HCT116 (cell line): ENCODE measurements at regions not wholly inside any gene's neighbourhood (a gene's known extent, or its start where the extent isn't known, plus 50 kb on each side); places are given as distances from the start of the nearest gene placed in this dataset.

Source experiments
- ATAC-seq: fragments of 200-7000 bp; cut with Tn5 transposase; 2 replicates; pipeline ENCODE4 v1.9.1; 2020; ENCODE audit warnings: mild to moderate bottlenecking, moderate library complexity
- BruUV-seq: library from RNA; stranded (reverse); fragments of 400-500 nt; replicated peaks from 2 replicates; lab custom pipeline; 2021; lab: Mats Ljungman, UMichigan
- CTCF ChIA-PET: fragments of 300-600 bp; sonication (Branson Sonifier 250); formaldehyde crosslinking; loops from one replicate; lab custom pipeline; 2021; ENCODE audit warnings: antibody characterized with exemption; lab: Charles Lee
- POLR2A ChIA-PET: fragments of 300-600, 350-600 bp; sonication (Branson Sonifier 250); formaldehyde crosslinking; loops from one replicate; lab custom pipeline; 2021; ENCODE audit warnings: antibody characterized with exemption; lab: Charles Lee
- RAD21 ChIA-PET, 2 experiments: fragments of 300-600 bp; sonication (Branson Sonifier 250); formaldehyde crosslinking; loops; one replicate each; lab custom pipeline; 2023; ENCODE audit warnings: low total read pairs in 2 of 2; ENCODE audit not compliant: uncharacterized antibody in 2 of 2, unreplicated experiment in 2 of 2, low non-redundant PET in 1 of 2; lab: Charles Lee
- DNase-seq: peaks from one replicate; pipeline ENCODE4 v3.0.0-alpha.2; 2010; ENCODE audit warnings: low read depth, low spot score
- H2AFZ ChIP-seq: fragments of 200-600 bp; shearing (Covaris generic), sonication (generic); 2 replicates; pipeline ENCODE4 v1.6.1; 2017; ENCODE audit warnings: low read depth, mixed run types, mixed read lengths, antibody characterized with exemption, low read length; ENCODE audit not compliant: poor library complexity, severe bottlenecking
- H3K27ac ChIP-seq: 2 replicates; pipeline ENCODE4 v1.5.1; 2012; ENCODE audit warnings: low read depth, low read length
- H3K27me3 ChIP-seq: fragments of 200-600 bp; sonication (generic); 2 replicates; pipeline ENCODE4 v1.6.1; 2016; ENCODE audit warnings: mixed run types, low read length, mixed read lengths; ENCODE audit not compliant: insufficient read depth
- H3K36me3 ChIP-seq, 2 experiments: fragments of 200-500 bp in 1 of 2; fragments of 200-600 bp in 1 of 2; sonication (Bioruptor generic) in 1 of 2; sonication (generic) in 1 of 2; 2 replicates each; pipeline versions ENCODE4 v1.5.1 to v1.6.1; 2014 to 2016; ENCODE audit warnings: low read length in 2 of 2, inconsistent platforms in 1 of 2, mixed read lengths in 1 of 2, mixed run types in 1 of 2; ENCODE audit not compliant: insufficient read depth in 2 of 2, control insufficient read depth in 1 of 2
- H3K4me1 ChIP-seq, 2 experiments: fragments of 200-600 bp in 1 of 2; sonication (generic) in 1 of 2; 2 replicates each; pipeline versions ENCODE4 v1.5.1 to v1.6.1; 2012 to 2017; ENCODE audit warnings: low read length in 2 of 2, inconsistent platforms in 1 of 2, mild to moderate bottlenecking in 1 of 2, mixed read lengths in 1 of 2, mixed run types in 1 of 2, moderate library complexity in 1 of 2; ENCODE audit not compliant: insufficient read depth in 2 of 2, control insufficient read depth in 1 of 2
- H3K4me2 ChIP-seq: fragments of 200-600 bp; sonication (generic); 2 replicates; pipeline ENCODE4 v1.6.1; 2017; ENCODE audit warnings: mixed run types, low read length, mixed read lengths
- H3K4me3 ChIP-seq, 2 experiments: fragments of 200-600 bp in 1 of 2; sonication (generic) in 1 of 2; replicated peaks in 1 of 2; 2 replicates each; pipeline ENCODE4 v1.5.1; 2011 to 2016; ENCODE audit warnings: low read length in 2 of 2, control low read depth in 1 of 2, low read depth in 1 of 2, mild to moderate bottlenecking in 1 of 2, mixed read lengths in 1 of 2, mixed run types in 1 of 2
- H3K79me2 ChIP-seq: fragments of 200-600 bp; sonication (generic); 2 replicates; pipeline ENCODE4 v1.6.1; 2017; ENCODE audit warnings: mild to moderate bottlenecking, mixed run types, low read length, moderate library complexity, mixed read lengths; ENCODE audit not compliant: insufficient read depth
- H3K9ac ChIP-seq: fragments of 200-600 bp; sonication (generic); 2 replicates; pipeline ENCODE4 v1.6.1; 2016; ENCODE audit warnings: low read length, mixed read lengths
- H3K9me2 ChIP-seq: fragments of 200-600 bp; sonication (generic), shearing (Covaris generic); 2 replicates; pipeline ENCODE4 v1.6.1; 2017; ENCODE audit warnings: mixed run types, mild to moderate bottlenecking, moderate library complexity; ENCODE audit not compliant: insufficient read depth
- H3K9me3 ChIP-seq, 2 experiments: fragments of 200-500 bp in 1 of 2; fragments of 200-600 bp in 1 of 2; sonication (Bioruptor generic) in 1 of 2; sonication (generic) in 1 of 2; 2 replicates each; pipeline ENCODE4 v1.6.1; 2014 to 2017; ENCODE audit warnings: low read length in 2 of 2, mixed read lengths in 2 of 2, inconsistent platforms in 1 of 2, low read depth in 1 of 2, mild to moderate bottlenecking in 1 of 2, mixed run types in 1 of 2, moderate library complexity in 1 of 2; ENCODE audit not compliant: control insufficient read depth in 1 of 2, insufficient read depth in 1 of 2
- H4K20me1 ChIP-seq: fragments of 200-600 bp; sonication (generic), shearing (Covaris generic); 2 replicates; pipeline ENCODE4 v1.6.1; 2017; ENCODE audit warnings: mixed run types, mild to moderate bottlenecking, moderate library complexity; ENCODE audit not compliant: insufficient read depth
- ATF3 ChIP-seq: IDR thresholded peaks from 2 replicates; pipeline ENCODE4 v1.6.1; 2012
- CBX3 ChIP-seq: IDR thresholded peaks from 2 replicates; pipeline ENCODE4 v1.6.1; 2012; ENCODE audit warnings: low read depth
- CTCF ChIP-seq, 3 experiments: fragments of 200-600 bp in 1 of 3; sonication (generic) in 1 of 3; IDR thresholded peaks in 2 of 3; conservative IDR thresholded peaks in 1 of 3; 2 replicates each; pipeline ENCODE4 v1.5.1; 2012 to 2017; ENCODE audit warnings: low read depth in 2 of 3, low read length in 2 of 3, antibody characterized with exemption in 1 of 3, borderline replicate concordance in 1 of 3, control low read depth in 1 of 3, mild to moderate bottlenecking in 1 of 3, mixed read lengths in 1 of 3, mixed run types in 1 of 3, moderate library complexity in 1 of 3; ENCODE audit not compliant: insufficient read depth in 1 of 3
- ELF1 ChIP-seq: IDR thresholded peaks from 2 replicates; pipeline ENCODE4 v1.6.1; 2012; ENCODE audit warnings: low read depth, borderline replicate concordance
- EZH2 ChIP-seq: fragments of 200-600 bp; sonication (generic); IDR thresholded peaks from 2 replicates; pipeline ENCODE4 v1.6.1; 2017; ENCODE audit warnings: antibody characterized with exemption, mixed run types
- FOSL1 ChIP-seq: IDR thresholded peaks from 2 replicates; pipeline ENCODE4 v1.6.1; 2012; ENCODE audit warnings: low read depth
- MAX ChIP-seq: IDR thresholded peaks from 2 replicates; pipeline ENCODE4 v1.6.1; 2012
- POLR2A ChIP-seq: IDR thresholded peaks from 2 replicates; pipeline ENCODE4 v1.7.0; 2011; ENCODE audit warnings: borderline replicate concordance; ENCODE audit not compliant: insufficient read depth, insufficient read length; ENCODE audit errors: extremely low read depth
- POLR2AphosphoS5 ChIP-seq: IDR thresholded peaks from 2 replicates; pipeline ENCODE4 v1.6.1; 2011; ENCODE audit warnings: mild to moderate bottlenecking, low read depth, low read length, moderate library complexity
- RAD21 ChIP-seq: IDR thresholded peaks from 2 replicates; pipeline ENCODE4 v1.6.1; 2012; ENCODE audit warnings: low read depth, mild to moderate bottlenecking
- SIN3A ChIP-seq: IDR thresholded peaks from 2 replicates; pipeline ENCODE4 v1.6.1; 2012; ENCODE audit warnings: low read depth
- SP1 ChIP-seq: IDR thresholded peaks from 2 replicates; pipeline ENCODE4 v1.6.1; 2012; ENCODE audit warnings: low read depth
- YY1 ChIP-seq: IDR thresholded peaks from 2 replicates; pipeline ENCODE4 v1.6.1; 2011; ENCODE audit warnings: low read length, low read depth, moderate library complexity, mild to moderate bottlenecking; ENCODE audit not compliant: insufficient replicate concordance; ENCODE audit errors: extremely low read depth
- ZBTB33 ChIP-seq: IDR thresholded peaks from 2 replicates; pipeline ENCODE4 v1.6.1; 2011; ENCODE audit warnings: mild to moderate bottlenecking, low read length, moderate library complexity; ENCODE audit not compliant: insufficient replicate concordance; ENCODE audit errors: extremely low read depth
- ZFX ChIP-seq: fragments of 450-650 bp; IDR thresholded peaks from 2 replicates; pipeline ENCODE4 v1.6.1; 2017
- ZNF274 ChIP-seq: fragments of 200-500 bp; sonication (Bioruptor generic); IDR thresholded peaks from 2 replicates; pipeline ENCODE4 v1.6.1; 2014; ENCODE audit warnings: mild to moderate bottlenecking, low read depth, low read length, inconsistent platforms
- intact Hi-C: fragments of 100-400 bp; cut with micrococcal nuclease; formaldehyde crosslinking; loops from 2 replicates; pipeline ENCODE4 v1.10.0; 2022

GRCh38 chr3:80063535-80063934 is 295.7 kb upstream of the ROBO1 start:
- RAD21 ChIA-PET, result no interaction called here
- Histone ChIP-seq H3K9me2 (no peaks in the 10 kb centered on the region), H3K79me2 (no peaks in the 10 kb centered on the region), H3K4me2 (no peak overlapping the region), H3K9ac (no peak overlapping the region), H2AFZ (no peak overlapping the region), H4K20me1 (no peaks in the 10 kb centered on the region), H3K36me3 (no peaks in the 10 kb centered on the region), H3K4me3 (no peak overlapping the region), H3K27ac (no peak overlapping the region), H3K27me3 (no peaks in the 10 kb centered on the region), H3K9me3 (peaks cover 0 to 15% of the 10 kb centered on the region in 2 experiments; a peak in 2 of 4 replicates), H3K4me1 (no peaks in the 10 kb centered on the region)
- CTCF ChIA-PET, result no interaction called here
- DNase-seq (no peak), ATAC-seq (no peak)
- intact Hi-C loops, result no loop called here
- TF ChIP-seq MAX, result no peak
- no peak for TF ChIP-seq CTCF (IDR thresholded peaks at IDR 0.05 in 2 of 3, conservative IDR thresholded peaks at IDR 0.05 in 1 of 3; ENCODE audit: borderline replicate concordance in 1 of 3, insufficient read depth in 1 of 3, low read depth in 2 of 3, low read length in 2 of 3)
- POLR2A ChIA-PET, result no interaction called here
- BruUV-seq, result no TSS peak

GRCh38 chr3:80060664-80061063 is 292.9 kb upstream of the ROBO1 start:
- POLR2A ChIA-PET, result no interaction called here
- Histone ChIP-seq H3K36me3 (no peaks in the 10 kb centered on the region), H3K9ac (no peak overlapping the region), H4K20me1 (no peaks in the 10 kb centered on the region), H3K79me2 (no peaks in the 10 kb centered on the region), H3K4me2 (no peak overlapping the region)
- intact Hi-C loops, result no loop called here
- no peak for DNase-seq
- no peak for TF ChIP-seq ATF3
- TF ChIP-seq ELF1, result no peak
- no peak for TF ChIP-seq YY1
- TF ChIP-seq ZNF274, result no peak
- no peak for TF ChIP-seq CBX3
- TF ChIP-seq ZBTB33, result no peak
- TF ChIP-seq POLR2A, result no peak
- no peak for TF ChIP-seq ZFX
- no peak for TF ChIP-seq POLR2AphosphoS5
- no peak for TF ChIP-seq SIN3A
- no peak for TF ChIP-seq EZH2
- no peak for TF ChIP-seq RAD21
- no peak for TF ChIP-seq FOSL1
- no peak for TF ChIP-seq SP1
- TF ChIP-seq, all 23 proteins: peak for 0
- Histone ChIP-seq H3K9me3 (peaks cover 0 to 15% of the 10 kb centered on the region in 2 experiments; a peak in 1 of 4 replicates), H3K9me2 (no peaks in the 10 kb centered on the region), H2AFZ (no peak overlapping the region), H3K4me1 (no peaks in the 10 kb centered on the region), H3K4me3 (no peak overlapping the region), H3K27me3 (no peaks in the 10 kb centered on the region), H3K27ac (no peak overlapping the region)
- RAD21 ChIA-PET, result no interaction called here
- BruUV-seq, result no TSS peak
- no peak for ATAC-seq
- CTCF ChIA-PET, result no interaction called here
